ENCODE measurements at regions not wholly inside any gene's neighbourhood (a gene's known extent, or its start where the extent isn't known, plus 50 kb on each side); places are given as distances from the start of the nearest gene placed in this dataset.

DNA sequence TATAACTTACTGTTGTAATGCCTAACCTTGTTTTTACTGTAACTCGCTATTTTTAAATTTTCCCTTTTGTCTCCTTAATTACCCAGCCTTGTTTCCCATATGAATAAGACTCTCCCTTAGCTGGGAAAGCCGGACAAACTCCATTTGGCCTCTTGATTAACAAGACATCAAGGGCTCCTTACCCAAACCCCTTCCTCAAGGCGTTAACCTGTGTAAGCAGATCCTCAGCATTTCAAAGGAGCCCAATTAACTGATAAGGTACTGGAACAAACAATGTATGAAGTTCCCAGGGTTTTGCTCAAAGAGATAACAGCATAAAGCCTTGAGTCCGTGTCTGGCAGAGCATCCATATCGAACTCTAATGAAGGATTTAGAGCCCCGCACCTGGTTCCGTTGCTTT is 66.0 kb upstream of the SIMC1 start:
- no peak for TF ChIP-seq NR3C1 (CRISPR knock-in tag; IDR thresholded peaks at IDR 0.05)
- TF ChIP-seq, protein P1, sequence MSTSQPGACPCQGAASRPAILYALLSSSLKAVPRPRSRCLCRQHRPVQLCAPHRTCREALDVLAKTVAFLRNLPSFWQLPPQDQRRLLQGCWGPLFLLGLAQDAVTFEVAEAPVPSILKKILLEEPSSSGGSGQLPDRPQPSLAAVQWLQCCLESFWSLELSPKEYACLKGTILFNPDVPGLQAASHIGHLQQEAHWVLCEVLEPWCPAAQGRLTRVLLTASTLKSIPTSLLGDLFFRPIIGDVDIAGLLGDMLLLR (CRISPR knock-in tag; IDR thresholded peaks at IDR 0.05), result no peak
- TF ChIP-seq, protein P2, sequence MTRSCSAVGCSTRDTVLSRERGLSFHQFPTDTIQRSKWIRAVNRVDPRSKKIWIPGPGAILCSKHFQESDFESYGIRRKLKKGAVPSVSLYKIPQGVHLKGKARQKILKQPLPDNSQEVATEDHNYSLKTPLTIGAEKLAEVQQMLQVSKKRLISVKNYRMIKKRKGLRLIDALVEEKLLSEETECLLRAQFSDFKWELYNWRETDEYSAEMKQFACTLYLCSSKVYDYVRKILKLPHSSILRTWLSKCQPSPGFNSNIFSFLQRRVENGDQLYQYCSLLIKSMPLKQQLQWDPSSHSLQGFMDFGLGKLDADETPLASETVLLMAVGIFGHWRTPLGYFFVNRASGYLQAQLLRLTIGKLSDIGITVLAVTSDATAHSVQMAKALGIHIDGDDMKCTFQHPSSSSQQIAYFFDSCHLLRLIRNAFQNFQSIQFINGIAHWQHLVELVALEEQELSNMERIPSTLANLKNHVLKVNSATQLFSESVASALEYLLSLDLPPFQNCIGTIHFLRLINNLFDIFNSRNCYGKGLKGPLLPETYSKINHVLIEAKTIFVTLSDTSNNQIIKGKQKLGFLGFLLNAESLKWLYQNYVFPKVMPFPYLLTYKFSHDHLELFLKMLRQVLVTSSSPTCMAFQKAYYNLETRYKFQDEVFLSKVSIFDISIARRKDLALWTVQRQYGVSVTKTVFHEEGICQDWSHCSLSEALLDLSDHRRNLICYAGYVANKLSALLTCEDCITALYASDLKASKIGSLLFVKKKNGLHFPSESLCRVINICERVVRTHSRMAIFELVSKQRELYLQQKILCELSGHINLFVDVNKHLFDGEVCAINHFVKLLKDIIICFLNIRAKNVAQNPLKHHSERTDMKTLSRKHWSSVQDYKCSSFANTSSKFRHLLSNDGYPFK (CRISPR knock-in tag; IDR thresholded peaks at IDR 0.05; ENCODE audit: borderline replicate concordance), result no peak
- TF ChIP-seq, protein P3, sequence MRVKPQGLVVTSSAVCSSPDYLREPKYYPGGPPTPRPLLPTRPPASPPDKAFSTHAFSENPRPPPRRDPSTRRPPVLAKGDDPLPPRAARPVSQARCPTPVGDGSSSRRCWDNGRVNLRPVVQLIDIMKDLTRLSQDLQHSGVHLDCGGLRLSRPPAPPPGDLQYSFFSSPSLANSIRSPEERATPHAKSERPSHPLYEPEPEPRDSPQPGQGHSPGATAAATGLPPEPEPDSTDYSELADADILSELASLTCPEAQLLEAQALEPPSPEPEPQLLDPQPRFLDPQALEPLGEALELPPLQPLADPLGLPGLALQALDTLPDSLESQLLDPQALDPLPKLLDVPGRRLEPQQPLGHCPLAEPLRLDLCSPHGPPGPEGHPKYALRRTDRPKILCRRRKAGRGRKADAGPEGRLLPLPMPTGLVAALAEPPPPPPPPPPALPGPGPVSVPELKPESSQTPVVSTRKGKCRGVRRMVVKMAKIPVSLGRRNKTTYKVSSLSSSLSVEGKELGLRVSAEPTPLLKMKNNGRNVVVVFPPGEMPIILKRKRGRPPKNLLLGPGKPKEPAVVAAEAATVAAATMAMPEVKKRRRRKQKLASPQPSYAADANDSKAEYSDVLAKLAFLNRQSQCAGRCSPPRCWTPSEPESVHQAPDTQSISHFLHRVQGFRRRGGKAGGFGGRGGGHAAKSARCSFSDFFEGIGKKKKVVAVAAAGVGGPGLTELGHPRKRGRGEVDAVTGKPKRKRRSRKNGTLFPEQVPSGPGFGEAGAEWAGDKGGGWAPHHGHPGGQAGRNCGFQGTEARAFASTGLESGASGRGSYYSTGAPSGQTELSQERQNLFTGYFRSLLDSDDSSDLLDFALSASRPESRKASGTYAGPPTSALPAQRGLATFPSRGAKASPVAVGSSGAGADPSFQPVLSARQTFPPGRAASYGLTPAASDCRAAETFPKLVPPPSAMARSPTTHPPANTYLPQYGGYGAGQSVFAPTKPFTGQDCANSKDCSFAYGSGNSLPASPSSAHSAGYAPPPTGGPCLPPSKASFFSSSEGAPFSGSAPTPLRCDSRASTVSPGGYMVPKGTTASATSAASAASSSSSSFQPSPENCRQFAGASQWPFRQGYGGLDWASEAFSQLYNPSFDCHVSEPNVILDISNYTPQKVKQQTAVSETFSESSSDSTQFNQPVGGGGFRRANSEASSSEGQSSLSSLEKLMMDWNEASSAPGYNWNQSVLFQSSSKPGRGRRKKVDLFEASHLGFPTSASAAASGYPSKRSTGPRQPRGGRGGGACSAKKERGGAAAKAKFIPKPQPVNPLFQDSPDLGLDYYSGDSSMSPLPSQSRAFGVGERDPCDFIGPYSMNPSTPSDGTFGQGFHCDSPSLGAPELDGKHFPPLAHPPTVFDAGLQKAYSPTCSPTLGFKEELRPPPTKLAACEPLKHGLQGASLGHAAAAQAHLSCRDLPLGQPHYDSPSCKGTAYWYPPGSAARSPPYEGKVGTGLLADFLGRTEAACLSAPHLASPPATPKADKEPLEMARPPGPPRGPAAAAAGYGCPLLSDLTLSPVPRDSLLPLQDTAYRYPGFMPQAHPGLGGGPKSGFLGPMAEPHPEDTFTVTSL (CRISPR knock-in tag; IDR thresholded peaks at IDR 0.05; ENCODE audit: borderline replicate concordance), result no peak
- TF ChIP-seq, protein P4, sequence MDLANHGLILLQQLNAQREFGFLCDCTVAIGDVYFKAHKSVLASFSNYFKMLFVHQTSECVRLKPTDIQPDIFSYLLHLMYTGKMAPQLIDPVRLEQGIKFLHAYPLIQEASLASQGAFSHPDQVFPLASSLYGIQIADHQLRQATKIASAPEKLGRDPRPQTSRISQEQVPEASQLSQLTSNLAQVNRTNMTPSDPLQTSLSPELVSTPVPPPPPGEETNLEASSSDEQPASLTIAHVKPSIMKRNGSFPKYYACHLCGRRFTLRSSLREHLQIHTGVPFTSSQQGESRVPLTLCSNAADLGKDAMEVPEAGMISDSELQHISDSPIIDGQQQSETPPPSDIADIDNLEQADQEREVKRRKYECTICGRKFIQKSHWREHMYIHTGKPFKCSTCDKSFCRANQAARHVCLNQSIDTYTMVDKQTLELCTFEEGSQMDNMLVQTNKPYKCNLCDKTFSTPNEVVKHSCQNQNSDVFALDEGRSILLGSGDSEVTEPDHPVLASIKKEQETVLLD (CRISPR knock-in tag; IDR thresholded peaks at IDR 0.05; ENCODE audit: low read depth), result no peak
- no peak for TF ChIP-seq PAF1 (CRISPR knock-in tag; IDR thresholded peaks at IDR 0.05)
- no peak for FAIRE-seq
- Histone ChIP-seq H3K4me1 (ENCODE audit: insufficient read depth, low read length) (no peaks in the 10 kb centered on the region), H2AFZ (ENCODE audit: low read length) (no peak overlapping the region), H3K27me3 (ENCODE audit: control insufficient read depth in 1 of 2, insufficient read depth in 2 of 2, low read length in 2 of 2) (peaks cover 0 to 6% of the 10 kb centered on the region in 2 experiments; a peak in 1 of 5 replicates), H3K4me2 (ENCODE audit: low read depth, low read length) (no peak overlapping the region), H3K4me3 (replicated peaks in 1 of 3; ENCODE audit: insufficient read depth in 1 of 3, low read depth in 2 of 3, low read length in 3 of 3) (no peak overlapping the region), H3K9ac (ENCODE audit: insufficient read depth, low read depth, low read length) (no peak overlapping the region), H3K79me2 (ENCODE audit: insufficient read depth, low read length) (no peaks in the 10 kb centered on the region), H4K20me1 (ENCODE audit: insufficient read depth, low read length) (no peaks in the 10 kb centered on the region), H3K27ac (ENCODE audit: extremely low read length, insufficient read depth, low read length) (no peak overlapping the region), H3K9me3 (ENCODE audit: low read length) (no peaks in the 10 kb centered on the region), H3K36me3 (replicated peaks in 1 of 2; ENCODE audit: control insufficient read depth in 1 of 2, insufficient read depth in 2 of 2, low read length in 2 of 2) (no peaks in the 10 kb centered on the region)
- DNase-seq (ENCODE audit: low spot score), result no peak
- intact Hi-C loops (cut with micrococcal nuclease; ENCODE audit: unreplicated experiment) (no loop called here), in situ Hi-C loops (cut with HindIII; ENCODE audit: extremely low pct_ligation_motif_present, low pct_unique_long_range_greater_than_20kb) (no loop called here)
- ATAC-seq, result no peak
- CTCF ChIA-PET (ENCODE audit: low intra/inter-chr PET ratio, low total read pairs), result no interaction called here
- no TSS peak for BruUV-seq (replicated peaks)
- POLR2A ChIA-PET, result no interaction called here
- 59% methylated on average over 7 of the region's 7 CpGs for WGBS (ENCODE audit: low lambda C conversion rate)

Measured in HepG2 (cell line).